ENCODE measurements at regions not wholly inside any gene's neighbourhood (a gene's known extent, or its start where the extent isn't known, plus 50 kb on each side); places are given as distances from the start of the nearest gene placed in this dataset.

DNA sequence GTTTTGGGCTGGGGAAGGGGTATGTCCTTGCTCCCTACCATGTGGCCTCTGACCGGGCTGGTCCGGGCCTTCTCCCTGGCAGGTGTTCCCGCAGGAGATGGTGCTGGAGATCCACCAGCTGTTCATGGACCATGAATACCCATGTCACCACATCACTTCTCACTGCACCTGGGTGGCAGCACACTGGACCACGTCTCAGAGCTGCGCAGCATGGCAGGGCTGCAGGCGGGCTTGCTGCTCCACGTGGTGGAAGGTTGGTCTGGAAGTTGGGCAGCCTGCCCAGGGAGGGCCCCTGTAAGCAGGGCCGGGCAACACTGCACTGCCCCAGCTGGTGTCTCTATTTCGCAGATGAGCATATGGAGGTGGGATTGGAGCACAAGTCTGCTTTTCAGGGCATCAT is 169.5 kb upstream of the ZNF267 start:
- H4K20me1 ChIP-seq (ENCODE audit: insufficient read depth, low read depth, low read length), result no peaks in the 10 kb centered on the region
- H3K9ac ChIP-seq (ENCODE audit: low read length), result no peak overlapping the region
- H3K27me3 ChIP-seq (ENCODE audit: low read length), result no peaks in the 10 kb centered on the region
- H3K9me2 ChIP-seq (replicated peaks; ENCODE audit: insufficient read depth, low read length), result no peaks in the 10 kb centered on the region
- H3K79me2 ChIP-seq (ENCODE audit: low read length), result peaks cover 30% of the 10 kb centered on the region
- no peak overlapping the region for H2AFZ ChIP-seq (ENCODE audit: low read length)
- no peak overlapping the region for H3K27ac ChIP-seq (ENCODE audit: low read length)
- H3K9me3 ChIP-seq (ENCODE audit: low read length), result no peaks in the 10 kb centered on the region
- H3K4me3 ChIP-seq (ENCODE audit: low read length), result no peak overlapping the region
- peak; percentile 14 for DNase-seq
- peaks cover 18% of the 10 kb centered on the region; the same call in 1 of the 2 replicates for H3K36me3 ChIP-seq (ENCODE audit: insufficient read depth, low read length)
- peaks cover 9% of the 10 kb centered on the region for H3K4me1 ChIP-seq (ENCODE audit: low read length)
- no peak overlapping the region for H3K4me2 ChIP-seq (ENCODE audit: low read depth, low read length, poor library complexity, severe bottlenecking)

DNA sequence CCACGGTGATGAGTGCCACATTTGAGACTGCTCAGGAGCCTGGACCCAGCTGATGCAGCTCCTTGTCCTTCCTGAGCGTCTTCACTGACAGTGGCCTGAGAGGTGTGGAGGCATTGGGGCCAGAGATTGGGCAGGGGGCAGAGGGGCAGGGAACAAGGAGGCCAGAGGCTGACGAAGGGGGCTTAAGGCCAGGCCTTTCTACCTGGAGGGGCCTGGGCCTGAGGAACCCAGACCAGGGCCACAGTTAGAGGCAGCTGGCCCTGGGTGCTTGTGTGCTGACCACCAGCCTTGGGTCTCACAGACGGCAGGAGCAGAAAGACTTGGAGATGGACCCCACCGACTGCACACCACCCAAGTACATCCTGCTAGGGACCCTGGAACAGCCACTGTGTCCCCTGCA is 168.2 kb upstream of the ZNF267 start:
- no peaks in the 10 kb centered on the region for H3K9me2 ChIP-seq (replicated peaks; ENCODE audit: insufficient read depth, low read length)
- DNase-seq, result peak; percentile 15
- H3K27me3 ChIP-seq (ENCODE audit: low read length), result no peaks in the 10 kb centered on the region
- no peak overlapping the region for H3K9ac ChIP-seq (ENCODE audit: low read length)
- peaks cover 30% of the 10 kb centered on the region for H3K79me2 ChIP-seq (ENCODE audit: low read length)
- no peak overlapping the region for H3K4me3 ChIP-seq (ENCODE audit: low read length)
- no peaks in the 10 kb centered on the region for H3K9me3 ChIP-seq (ENCODE audit: low read length)
- H2AFZ ChIP-seq (ENCODE audit: low read length), result no peak overlapping the region
- no peak overlapping the region for H3K27ac ChIP-seq (ENCODE audit: low read length)
- peaks cover 9% of the 10 kb centered on the region for H3K4me1 ChIP-seq (ENCODE audit: low read length)
- no peaks in the 10 kb centered on the region for H4K20me1 ChIP-seq (ENCODE audit: insufficient read depth, low read depth, low read length)
- no peak overlapping the region for H3K4me2 ChIP-seq (ENCODE audit: low read depth, low read length, poor library complexity, severe bottlenecking)
- peaks cover 18% of the 10 kb centered on the region; the same call in 1 of the 2 replicates for H3K36me3 ChIP-seq (ENCODE audit: insufficient read depth, low read length)

DNA sequence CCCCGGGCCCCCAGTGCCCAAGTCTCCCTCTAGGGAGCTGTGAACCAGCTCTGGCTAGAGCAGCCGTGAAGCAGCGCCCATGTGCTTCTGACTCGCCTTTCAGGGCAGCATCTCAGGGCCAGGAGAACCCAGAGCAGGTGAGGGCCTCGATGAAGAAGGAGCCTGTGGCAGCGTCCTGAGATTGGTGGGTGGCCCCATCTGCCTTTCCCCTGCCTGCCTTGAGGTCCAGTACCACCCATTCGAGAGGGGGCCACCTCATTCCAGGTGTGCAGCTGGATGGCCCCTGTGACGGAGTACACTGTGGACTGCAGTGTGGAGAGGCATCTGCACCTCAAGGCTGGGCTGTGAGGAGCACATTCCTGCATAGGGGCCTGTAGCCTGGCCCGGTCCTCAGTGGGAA is 167.3 kb upstream of the ZNF267 start:
- no peaks in the 10 kb centered on the region for H3K9me2 ChIP-seq (replicated peaks; ENCODE audit: insufficient read depth, low read length)
- no peak overlapping the region for H2AFZ ChIP-seq (ENCODE audit: low read length)
- H3K4me1 ChIP-seq (ENCODE audit: low read length), result peaks cover 7% of the 10 kb centered on the region
- H3K79me2 ChIP-seq (ENCODE audit: low read length), result peaks cover 21% of the 10 kb centered on the region
- no peak overlapping the region for H3K4me3 ChIP-seq (ENCODE audit: low read length)
- H3K9ac ChIP-seq (ENCODE audit: low read length), result no peak overlapping the region
- no peaks in the 10 kb centered on the region for H4K20me1 ChIP-seq (ENCODE audit: insufficient read depth, low read depth, low read length)
- no peak overlapping the region for H3K27ac ChIP-seq (ENCODE audit: low read length)
- no peak overlapping the region for H3K4me2 ChIP-seq (ENCODE audit: low read depth, low read length, poor library complexity, severe bottlenecking)
- H3K9me3 ChIP-seq (ENCODE audit: low read length), result no peaks in the 10 kb centered on the region
- H3K36me3 ChIP-seq (ENCODE audit: insufficient read depth, low read length), result peaks cover 18% of the 10 kb centered on the region; the same call in 1 of the 2 replicates
- H3K27me3 ChIP-seq (ENCODE audit: low read length), result no peaks in the 10 kb centered on the region
- DNase-seq, result peak; percentile 29

DNA sequence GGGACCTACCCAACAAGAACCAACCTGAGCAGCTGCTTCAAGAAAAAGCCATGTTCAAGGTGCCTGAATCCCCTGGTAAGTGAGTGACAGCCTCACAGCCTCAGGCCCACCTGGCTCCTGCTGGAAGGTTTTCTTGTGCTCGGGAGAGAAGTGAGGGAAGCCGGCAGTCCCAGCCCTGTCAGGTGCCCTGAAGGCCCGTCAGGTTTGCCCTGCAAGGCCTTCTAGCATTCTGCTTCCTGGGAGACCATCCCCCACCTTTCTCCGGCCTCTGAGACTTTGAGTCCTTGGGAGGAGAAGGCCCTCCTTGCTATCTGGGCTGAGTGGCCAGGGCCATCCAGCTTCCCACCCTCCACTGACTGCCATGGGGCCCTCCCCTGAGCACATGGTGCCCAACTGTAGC is 166.7 kb upstream of the ZNF267 start:
- Histone ChIP-seq H3K4me1 (ENCODE audit: low read length) (peaks cover 1% of the 10 kb centered on the region; the same call in 1 of the 2 replicates), H3K9me3 (ENCODE audit: low read length) (no peaks in the 10 kb centered on the region), H3K9me2 (replicated peaks; ENCODE audit: insufficient read depth, low read length) (no peaks in the 10 kb centered on the region), H3K4me3 (ENCODE audit: low read length) (no peak overlapping the region), H4K20me1 (ENCODE audit: insufficient read depth, low read depth, low read length) (no peaks in the 10 kb centered on the region), H3K27ac (ENCODE audit: low read length) (no peak overlapping the region), H3K79me2 (ENCODE audit: low read length) (peaks cover 15% of the 10 kb centered on the region), H2AFZ (ENCODE audit: low read length) (no peak overlapping the region), H3K36me3 (ENCODE audit: insufficient read depth, low read length) (peaks cover 18% of the 10 kb centered on the region; the same call in 1 of the 2 replicates), H3K4me2 (ENCODE audit: low read depth, low read length, poor library complexity, severe bottlenecking) (no peak overlapping the region), H3K9ac (ENCODE audit: low read length) (no peak overlapping the region), H3K27me3 (ENCODE audit: low read length) (no peaks in the 10 kb centered on the region)
- DNase-seq, result peak; percentile 36

DNA sequence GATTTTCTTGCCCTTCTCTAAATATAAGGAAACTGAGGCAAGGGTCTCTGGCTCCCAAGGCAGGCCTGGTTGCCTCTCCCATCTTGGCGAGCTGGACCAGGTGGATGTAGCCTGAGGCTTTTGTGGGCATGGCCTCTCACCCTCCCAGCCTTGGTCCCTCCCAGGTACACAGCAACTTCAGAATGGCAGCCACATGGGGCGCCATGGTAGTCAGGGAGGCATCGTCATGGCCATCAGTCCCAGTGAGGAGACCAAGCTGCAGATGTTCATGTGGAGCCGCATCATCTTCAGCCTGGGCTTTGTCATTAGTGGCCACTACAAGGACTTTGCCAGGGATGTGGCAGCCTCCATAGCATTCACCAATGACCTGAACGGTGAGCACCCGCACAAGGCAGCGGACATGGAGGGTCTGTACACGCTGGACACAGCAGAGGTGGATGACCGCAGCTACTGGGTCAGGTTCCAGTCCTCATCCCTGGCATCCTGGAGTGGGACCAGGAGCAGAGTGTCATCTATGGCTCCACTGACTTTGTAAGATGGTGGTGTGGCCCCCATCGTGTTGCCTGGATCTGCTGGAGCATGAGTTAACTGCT is 165.8 kb upstream of the ZNF267 start:
- H3K9ac ChIP-seq (ENCODE audit: low read length), result no peak overlapping the region
- H3K36me3 ChIP-seq (ENCODE audit: insufficient read depth, low read length), result peaks cover 18% of the 10 kb centered on the region; the same call in 1 of the 2 replicates
- H2AFZ ChIP-seq (ENCODE audit: low read length), result no peak overlapping the region
- H3K4me1 ChIP-seq (ENCODE audit: low read length), result peaks cover 5% of the 10 kb centered on the region
- no peak overlapping the region for H3K4me2 ChIP-seq (ENCODE audit: low read depth, low read length, poor library complexity, severe bottlenecking)
- H3K79me2 ChIP-seq (ENCODE audit: low read length), result peaks cover 5% of the 10 kb centered on the region; the same call in 1 of the 2 replicates
- DNase-seq, result peak; percentile 40
- H3K4me3 ChIP-seq (ENCODE audit: low read length), result no peak overlapping the region
- H3K27me3 ChIP-seq (ENCODE audit: low read length), result no peaks in the 10 kb centered on the region
- no peaks in the 10 kb centered on the region for H3K9me3 ChIP-seq (ENCODE audit: low read length)
- H3K9me2 ChIP-seq (replicated peaks; ENCODE audit: insufficient read depth, low read length), result no peaks in the 10 kb centered on the region
- H3K27ac ChIP-seq (ENCODE audit: low read length), result no peak overlapping the region
- no peaks in the 10 kb centered on the region for H4K20me1 ChIP-seq (ENCODE audit: insufficient read depth, low read depth, low read length)

DNA sequence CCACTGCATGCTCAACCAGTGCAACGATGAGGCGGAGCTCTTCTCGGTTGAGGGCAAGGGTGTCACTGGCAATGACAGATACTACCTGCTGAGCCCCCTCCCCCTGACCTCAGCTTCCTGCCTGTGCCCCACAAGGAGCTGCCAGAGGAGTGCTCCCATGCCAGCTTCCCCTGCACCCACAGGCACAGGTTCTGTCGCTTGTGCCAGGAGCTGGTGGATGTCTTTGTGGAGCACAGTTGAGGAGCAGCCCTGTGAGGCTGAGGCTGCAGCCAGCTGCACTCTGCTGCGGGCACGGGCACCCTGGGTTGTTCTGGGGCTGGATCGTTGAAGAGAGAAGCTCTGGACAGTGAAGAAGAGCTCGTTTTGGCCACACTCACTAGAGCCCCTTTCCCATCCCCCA is 165.3 kb upstream of the ZNF267 start:
- no peak overlapping the region for H3K27ac ChIP-seq (ENCODE audit: low read length)
- no peaks in the 10 kb centered on the region for H3K27me3 ChIP-seq (ENCODE audit: low read length)
- H3K4me2 ChIP-seq (ENCODE audit: low read depth, low read length, poor library complexity, severe bottlenecking), result no peak overlapping the region

DNA sequence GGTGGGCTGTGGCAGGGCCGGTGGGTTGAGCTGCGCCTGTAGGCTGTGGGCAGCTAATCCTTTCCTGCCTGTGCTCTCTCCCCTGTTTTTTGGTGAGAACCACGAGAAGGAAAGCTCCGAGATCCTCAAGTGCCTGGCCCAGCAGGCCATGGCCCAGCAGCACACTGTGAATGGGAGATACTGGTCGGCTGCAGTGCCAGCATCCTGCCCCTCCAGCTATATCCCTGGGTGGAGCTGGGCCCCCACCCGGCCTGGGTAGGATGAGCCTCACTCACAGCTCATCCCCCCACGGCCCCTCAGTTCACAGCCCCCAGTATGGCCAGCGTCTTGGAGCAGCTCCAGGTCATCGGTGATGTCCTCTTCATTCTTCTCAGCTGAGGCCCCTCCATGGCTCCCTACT is 164.4 kb upstream of the ZNF267 start:
- peak; percentile 12 for DNase-seq
- Histone ChIP-seq H3K36me3 (ENCODE audit: insufficient read depth, low read length) (peaks cover 14% of the 10 kb centered on the region; the same call in 1 of the 2 replicates), H3K79me2 (ENCODE audit: low read length) (peaks cover 11% of the 10 kb centered on the region), H3K9me3 (ENCODE audit: low read length) (no peaks in the 10 kb centered on the region), H3K4me3 (ENCODE audit: low read length) (no peak overlapping the region), H2AFZ (ENCODE audit: low read length) (no peak overlapping the region), H3K27ac (ENCODE audit: low read length) (no peak overlapping the region), H3K9ac (ENCODE audit: low read length) (no peak overlapping the region), H3K9me2 (replicated peaks; ENCODE audit: insufficient read depth, low read length) (no peaks in the 10 kb centered on the region), H3K4me1 (ENCODE audit: low read length) (peaks cover 8% of the 10 kb centered on the region), H3K4me2 (ENCODE audit: low read depth, low read length, poor library complexity, severe bottlenecking) (no peak overlapping the region), H3K27me3 (ENCODE audit: low read length) (no peaks in the 10 kb centered on the region), H4K20me1 (ENCODE audit: insufficient read depth, low read depth, low read length) (no peaks in the 10 kb centered on the region)

More for the DNA sequence above, 165.3 kb upstream of the ZNF267 start:
- Histone ChIP-seq H3K4me1 (ENCODE audit: low read length) (peaks cover 6% of the 10 kb centered on the region), H3K4me3 (ENCODE audit: low read length) (no peak overlapping the region), H3K9me2 (replicated peaks; ENCODE audit: insufficient read depth, low read length) (no peaks in the 10 kb centered on the region), H4K20me1 (ENCODE audit: insufficient read depth, low read depth, low read length) (no peaks in the 10 kb centered on the region), H3K9me3 (ENCODE audit: low read length) (no peaks in the 10 kb centered on the region), H3K36me3 (ENCODE audit: insufficient read depth, low read length) (peaks cover 18% of the 10 kb centered on the region; the same call in 1 of the 2 replicates), H3K9ac (ENCODE audit: low read length) (no peak overlapping the region), H3K79me2 (ENCODE audit: low read length) (peaks cover 3% of the 10 kb centered on the region), H2AFZ (ENCODE audit: low read length) (no peak overlapping the region)
- DNase-seq, result no peak

DNA sequence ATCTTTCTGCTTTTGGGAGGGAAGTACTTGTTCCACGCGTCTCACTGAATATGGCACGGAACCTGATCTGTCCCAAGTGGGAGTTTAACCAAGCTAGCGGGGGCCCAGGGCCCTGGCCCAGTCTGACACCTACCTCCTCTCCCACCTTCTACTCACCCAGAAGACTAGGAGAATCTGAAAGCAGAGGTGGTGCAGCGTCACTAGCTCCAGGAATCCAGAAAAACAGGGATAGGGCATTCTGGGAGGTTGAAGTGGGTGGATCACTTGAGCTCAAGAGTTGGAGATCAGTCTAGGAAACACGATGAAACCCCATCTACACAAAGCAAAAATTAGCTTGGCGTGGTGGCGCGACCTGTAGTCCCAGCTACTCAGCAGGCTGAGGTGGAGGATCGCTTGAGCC is 163.5 kb upstream of the ZNF267 start:
- peaks cover 20% of the 10 kb centered on the region for H3K79me2 ChIP-seq (ENCODE audit: low read length)
- DNase-seq, result no peak
- peaks cover 16% of the 10 kb centered on the region for H3K36me3 ChIP-seq (ENCODE audit: insufficient read depth, low read length)
- H2AFZ ChIP-seq (ENCODE audit: low read length), result no peak overlapping the region
- no peaks in the 10 kb centered on the region for H3K9me2 ChIP-seq (replicated peaks; ENCODE audit: insufficient read depth, low read length)
- no peaks in the 10 kb centered on the region for H3K27me3 ChIP-seq (ENCODE audit: low read length)
- H4K20me1 ChIP-seq (ENCODE audit: insufficient read depth, low read depth, low read length), result no peaks in the 10 kb centered on the region
- H3K9ac ChIP-seq (ENCODE audit: low read length), result no peak overlapping the region
- H3K4me2 ChIP-seq (ENCODE audit: low read depth, low read length, poor library complexity, severe bottlenecking), result no peak overlapping the region
- H3K27ac ChIP-seq (ENCODE audit: low read length), result no peak overlapping the region
- peaks cover 18% of the 10 kb centered on the region for H3K4me1 ChIP-seq (ENCODE audit: low read length)
- H3K9me3 ChIP-seq (ENCODE audit: low read length), result no peaks in the 10 kb centered on the region
- no peak overlapping the region for H3K4me3 ChIP-seq (ENCODE audit: low read length)
